ENCODE measurements at regions not wholly inside any gene's neighbourhood (a gene's known extent, or its start where the extent isn't known, plus 50 kb on each side); places are given as distances from the start of the nearest gene placed in this dataset.

DNA sequence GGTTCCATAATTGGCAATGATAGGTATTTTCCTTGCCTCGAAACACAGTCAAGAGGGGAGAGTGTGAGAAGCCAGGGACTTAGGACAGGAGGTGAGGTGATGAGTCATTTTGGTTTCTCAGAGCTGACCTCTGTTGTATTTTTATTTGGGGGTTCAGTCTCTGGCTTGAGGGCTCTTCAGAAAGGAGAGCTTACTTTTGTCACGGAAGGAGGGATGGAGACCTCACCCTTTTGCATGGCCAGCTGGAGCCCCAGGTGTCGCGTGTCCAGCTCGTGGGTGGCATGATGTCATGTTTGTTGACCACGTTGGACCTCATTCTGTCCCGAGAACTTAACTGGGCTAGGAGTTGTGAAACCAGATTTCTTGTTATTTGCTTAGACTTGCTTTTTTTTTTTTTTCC lies 293.9 kb downstream of the QKI start:
- TF ChIP-seq POLR2A (IDR thresholded peaks at IDR 0.05) = no peak
- TF ChIP-seq, protein P1, sequence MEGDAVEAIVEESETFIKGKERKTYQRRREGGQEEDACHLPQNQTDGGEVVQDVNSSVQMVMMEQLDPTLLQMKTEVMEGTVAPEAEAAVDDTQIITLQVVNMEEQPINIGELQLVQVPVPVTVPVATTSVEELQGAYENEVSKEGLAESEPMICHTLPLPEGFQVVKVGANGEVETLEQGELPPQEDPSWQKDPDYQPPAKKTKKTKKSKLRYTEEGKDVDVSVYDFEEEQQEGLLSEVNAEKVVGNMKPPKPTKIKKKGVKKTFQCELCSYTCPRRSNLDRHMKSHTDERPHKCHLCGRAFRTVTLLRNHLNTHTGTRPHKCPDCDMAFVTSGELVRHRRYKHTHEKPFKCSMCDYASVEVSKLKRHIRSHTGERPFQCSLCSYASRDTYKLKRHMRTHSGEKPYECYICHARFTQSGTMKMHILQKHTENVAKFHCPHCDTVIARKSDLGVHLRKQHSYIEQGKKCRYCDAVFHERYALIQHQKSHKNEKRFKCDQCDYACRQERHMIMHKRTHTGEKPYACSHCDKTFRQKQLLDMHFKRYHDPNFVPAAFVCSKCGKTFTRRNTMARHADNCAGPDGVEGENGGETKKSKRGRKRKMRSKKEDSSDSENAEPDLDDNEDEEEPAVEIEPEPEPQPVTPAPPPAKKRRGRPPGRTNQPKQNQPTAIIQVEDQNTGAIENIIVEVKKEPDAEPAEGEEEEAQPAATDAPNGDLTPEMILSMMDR (IDR thresholded peaks at IDR 0.05) = no peak
